Neural cell (in vitro differentiated cells): ENCODE measurements at regions not wholly inside any gene's neighbourhood (a gene's known extent, or its start where the extent isn't known, plus 50 kb on each side); places are given as distances from the start of the nearest gene placed in this dataset.
"Not testable (repeated sequence)": the region's sequence is repeated elsewhere in the genome, so short reads cannot be mapped to it uniquely, and the experiment has no call there.

Experiments
- H2AFZ ChIP-seq: fragments of 200-600, 300-800 bp; sonication (generic), shearing (Covaris generic); 2 replicates; pipeline ENCODE4 v1.6.0; 2014; ENCODE audit warnings: low read depth, mild to moderate bottlenecking, antibody characterized with exemption, low read length, moderate library complexity
- H3F3A ChIP-seq: fragments of 200-600 bp; shearing (Covaris generic); 2 replicates; pipeline ENCODE4 v1.6.1; 2016; ENCODE audit warnings: mild to moderate bottlenecking, moderate library complexity, mixed read lengths, antibody characterized with exemption, low read length; ENCODE audit not compliant: insufficient read depth, poor library complexity, severe bottlenecking
- H3K27ac ChIP-seq: fragments of 200-600, 300-800 bp; sonication (generic), shearing (Covaris generic); 2 replicates; pipeline ENCODE4 v1.5.1; 2014; ENCODE audit warnings: mild to moderate bottlenecking, low read length, moderate library complexity
- H3K27me3 ChIP-seq: fragments of 300-800, 200-600 bp; sonication (generic), shearing (Covaris generic); 2 replicates; pipeline ENCODE4 v1.6.0; 2014; ENCODE audit warnings: mild to moderate bottlenecking, low read depth, low read length, moderate library complexity; ENCODE audit not compliant: insufficient read depth
- H3K36me3 ChIP-seq: fragments of 300-800, 200-600 bp; sonication (generic), shearing (Covaris generic); 2 replicates; pipeline ENCODE4 v1.5.1; 2014; ENCODE audit warnings: mild to moderate bottlenecking, antibody characterized with exemption, low read length, moderate library complexity; ENCODE audit not compliant: insufficient read depth
- H3K4me2 ChIP-seq: fragments of 300-800, 200-600 bp; sonication (generic), shearing (Covaris generic); 2 replicates; pipeline ENCODE4 v1.6.0; 2014; ENCODE audit warnings: mild to moderate bottlenecking, low read length
- H3K4me3 ChIP-seq: fragments of 300-800, 200-600 bp; sonication (generic), shearing (Covaris generic); 2 replicates; pipeline ENCODE4 v1.5.1; 2014; ENCODE audit warnings: mild to moderate bottlenecking, low read length, moderate library complexity
- H3K79me2 ChIP-seq: fragments of 200-600 bp; shearing (Covaris generic); replicated peaks from 2 replicates; pipeline ENCODE4 v1.6.0; 2014; ENCODE audit warnings: mild to moderate bottlenecking, low read length, moderate library complexity; ENCODE audit not compliant: insufficient read depth
- H3K9ac ChIP-seq: fragments of 300-800, 200-600 bp; sonication (generic), shearing (Covaris generic); 2 replicates; pipeline ENCODE4 v1.6.1; 2016; ENCODE audit warnings: mild to moderate bottlenecking, low read length, mixed read lengths
- H3K9me2 ChIP-seq: fragments of 200-600 bp; shearing (Covaris generic); 2 replicates; pipeline ENCODE4 v1.6.1; 2016; ENCODE audit warnings: mild to moderate bottlenecking, low read length, mixed read lengths; ENCODE audit not compliant: insufficient read depth
- H3K9me3 ChIP-seq: fragments of 200-600, 300-800 bp; sonication (generic), shearing (Covaris generic); 2 replicates; pipeline ENCODE4 v1.6.1; 2016; ENCODE audit warnings: mild to moderate bottlenecking, mixed run types, low read length, moderate library complexity, mixed read lengths
- H4K20me1 ChIP-seq: fragments of 200-600 bp; shearing (Covaris generic); 2 replicates; pipeline ENCODE4 v1.6.1; 2016; ENCODE audit warnings: mild to moderate bottlenecking, mixed run types; ENCODE audit not compliant: insufficient read depth
- EP300 ChIP-seq: fragments of 450-650 bp; conservative IDR thresholded peaks from 2 replicates; pipeline ENCODE4 v1.6.1; 2014; ENCODE audit warnings: antibody characterized with exemption, mild to moderate bottlenecking, moderate library complexity; ENCODE audit not compliant: poor library complexity, severe bottlenecking
- EZH2 ChIP-seq: fragments of 200-600, 300-800 bp; shearing (Covaris generic), sonication (generic); IDR thresholded peaks from 2 replicates; pipeline ENCODE4 v1.6.1; 2014; ENCODE audit warnings: antibody characterized with exemption, low read length, borderline replicate concordance, mild to moderate bottlenecking; ENCODE audit not compliant: insufficient read depth, poor library complexity, severe bottlenecking
- MXI1 ChIP-seq: fragments of 450-650 bp; conservative IDR thresholded peaks from 2 replicates; pipeline ENCODE4 v1.6.1; 2014; ENCODE audit warnings: antibody characterized with exemption, mild to moderate bottlenecking; ENCODE audit not compliant: poor library complexity, severe bottlenecking
- POLR2AphosphoS5 ChIP-seq: IDR thresholded peaks from 2 replicates; pipeline ENCODE4 v1.6.1; 2012
- RAD21 ChIP-seq: fragments of 450-650 bp; conservative IDR thresholded peaks from 2 replicates; pipeline ENCODE4 v1.6.1; 2014; ENCODE audit warnings: antibody characterized with exemption, mild to moderate bottlenecking, moderate library complexity
- SMC3 ChIP-seq: fragments of 450-650 bp; conservative IDR thresholded peaks from 2 replicates; pipeline ENCODE4 v1.6.1; 2014; ENCODE audit warnings: antibody characterized with exemption, mild to moderate bottlenecking, moderate library complexity; ENCODE audit not compliant: poor library complexity
- TAF1 ChIP-seq: IDR thresholded peaks from 2 replicates; pipeline ENCODE4 v1.6.1; 2012; ENCODE audit warnings: low read depth
- TF ChIP-seq, protein P1 (sequence below): IDR thresholded peaks from 2 replicates; pipeline ENCODE4 v1.6.1; 2012; ENCODE audit warnings: borderline replicate concordance
- TF ChIP-seq, protein P2 (sequence below): fragments of 450-650 bp; IDR thresholded peaks from 2 replicates; pipeline ENCODE4 v1.5.1; 2014; ENCODE audit warnings: antibody characterized with exemption, mild to moderate bottlenecking, moderate library complexity; ENCODE audit not compliant: poor library complexity, severe bottlenecking

DNA sequence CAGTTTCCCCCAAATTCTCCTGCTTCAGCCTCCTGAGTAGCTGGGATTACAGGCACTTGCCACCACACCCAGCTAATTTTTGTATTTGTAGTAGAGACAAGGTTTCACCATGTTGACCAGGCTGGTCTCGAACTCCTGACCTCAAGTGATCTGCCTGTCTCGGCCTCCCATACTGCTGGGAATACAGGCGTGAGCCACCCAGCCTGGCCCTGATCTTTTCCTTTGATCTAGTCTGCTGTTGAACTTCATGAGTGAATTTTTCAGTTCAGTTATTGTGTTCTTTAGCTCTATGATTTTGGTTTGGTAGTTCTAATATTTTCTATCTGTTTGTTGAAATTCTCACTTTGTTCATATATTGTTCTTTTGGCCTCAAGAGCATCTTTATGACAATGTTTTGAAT, 83.4 kb upstream of the RAP2C start:
- not testable (repeated sequence) for H3K9me3 ChIP-seq, H3F3A ChIP-seq, H3K9me2 ChIP-seq, H3K4me2 ChIP-seq, H3K79me2 ChIP-seq, H3K36me3 ChIP-seq, H2AFZ ChIP-seq, H3K9ac ChIP-seq, H3K27me3 ChIP-seq, H3K27ac ChIP-seq, H4K20me1 ChIP-seq, H3K4me3 ChIP-seq

DNA sequence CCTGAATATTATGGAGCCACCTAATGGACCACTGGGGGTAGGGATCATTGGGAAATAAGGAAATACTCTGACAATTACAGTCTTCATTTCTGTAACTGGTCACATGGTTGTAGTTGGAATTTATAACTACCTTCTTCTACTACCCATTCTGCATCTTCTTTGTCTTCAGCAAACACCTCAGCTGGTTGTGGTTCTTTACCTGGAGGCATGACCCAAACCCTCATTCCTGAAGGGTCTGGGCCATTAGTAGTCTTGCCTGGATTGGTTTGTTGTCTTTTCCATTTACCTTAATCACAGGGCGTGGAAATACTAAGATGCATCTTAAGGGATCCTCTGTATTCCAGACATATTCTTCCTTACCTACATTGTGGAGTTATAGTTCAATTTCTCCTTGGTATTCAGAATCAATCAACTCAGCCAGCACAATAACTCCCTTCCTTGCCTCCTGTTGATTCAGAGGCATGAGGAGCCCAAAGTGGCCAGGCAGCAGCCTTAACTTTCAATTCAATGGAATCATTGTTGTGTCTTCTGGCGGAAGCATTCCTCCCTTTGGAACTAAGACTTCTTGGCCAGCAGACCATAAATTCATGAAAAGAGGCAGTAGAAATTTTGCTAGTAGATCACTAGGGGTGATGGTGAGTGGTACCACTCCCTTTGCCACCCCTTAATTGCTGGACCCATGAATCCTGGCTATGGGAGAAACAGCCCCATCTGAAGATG, 75.7 kb upstream of the RAP2C start:
- H3K27me3 ChIP-seq: no peaks in the 10 kb centered on the region
- no peaks in the 10 kb centered on the region for H3K9me3 ChIP-seq
- no peak overlapping the region for H3K4me2 ChIP-seq
- no peaks in the 10 kb centered on the region for H3K36me3 ChIP-seq
- no peak overlapping the region for H2AFZ ChIP-seq
- no peaks in the 10 kb centered on the region for H3K9me2 ChIP-seq
- no peak overlapping the region for H3K27ac ChIP-seq
- H3F3A ChIP-seq: no peaks in the 10 kb centered on the region
- no peaks in the 10 kb centered on the region for H4K20me1 ChIP-seq
- H3K9ac ChIP-seq: no peak overlapping the region
- H3K4me3 ChIP-seq: no peak overlapping the region
- TF ChIP-seq TAF1 (no peak), MXI1 (no peak), EZH2 (no peak), RAD21 (no peak), POLR2AphosphoS5 (no peak), SMC3 (no peak), EP300 (no peak)
- TF ChIP-seq, protein P1, sequence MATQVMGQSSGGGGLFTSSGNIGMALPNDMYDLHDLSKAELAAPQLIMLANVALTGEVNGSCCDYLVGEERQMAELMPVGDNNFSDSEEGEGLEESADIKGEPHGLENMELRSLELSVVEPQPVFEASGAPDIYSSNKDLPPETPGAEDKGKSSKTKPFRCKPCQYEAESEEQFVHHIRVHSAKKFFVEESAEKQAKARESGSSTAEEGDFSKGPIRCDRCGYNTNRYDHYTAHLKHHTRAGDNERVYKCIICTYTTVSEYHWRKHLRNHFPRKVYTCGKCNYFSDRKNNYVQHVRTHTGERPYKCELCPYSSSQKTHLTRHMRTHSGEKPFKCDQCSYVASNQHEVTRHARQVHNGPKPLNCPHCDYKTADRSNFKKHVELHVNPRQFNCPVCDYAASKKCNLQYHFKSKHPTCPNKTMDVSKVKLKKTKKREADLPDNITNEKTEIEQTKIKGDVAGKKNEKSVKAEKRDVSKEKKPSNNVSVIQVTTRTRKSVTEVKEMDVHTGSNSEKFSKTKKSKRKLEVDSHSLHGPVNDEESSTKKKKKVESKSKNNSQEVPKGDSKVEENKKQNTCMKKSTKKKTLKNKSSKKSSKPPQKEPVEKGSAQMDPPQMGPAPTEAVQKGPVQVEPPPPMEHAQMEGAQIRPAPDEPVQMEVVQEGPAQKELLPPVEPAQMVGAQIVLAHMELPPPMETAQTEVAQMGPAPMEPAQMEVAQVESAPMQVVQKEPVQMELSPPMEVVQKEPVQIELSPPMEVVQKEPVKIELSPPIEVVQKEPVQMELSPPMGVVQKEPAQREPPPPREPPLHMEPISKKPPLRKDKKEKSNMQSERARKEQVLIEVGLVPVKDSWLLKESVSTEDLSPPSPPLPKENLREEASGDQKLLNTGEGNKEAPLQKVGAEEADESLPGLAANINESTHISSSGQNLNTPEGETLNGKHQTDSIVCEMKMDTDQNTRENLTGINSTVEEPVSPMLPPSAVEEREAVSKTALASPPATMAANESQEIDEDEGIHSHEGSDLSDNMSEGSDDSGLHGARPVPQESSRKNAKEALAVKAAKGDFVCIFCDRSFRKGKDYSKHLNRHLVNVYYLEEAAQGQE: no peak
- TF ChIP-seq, protein P2, sequence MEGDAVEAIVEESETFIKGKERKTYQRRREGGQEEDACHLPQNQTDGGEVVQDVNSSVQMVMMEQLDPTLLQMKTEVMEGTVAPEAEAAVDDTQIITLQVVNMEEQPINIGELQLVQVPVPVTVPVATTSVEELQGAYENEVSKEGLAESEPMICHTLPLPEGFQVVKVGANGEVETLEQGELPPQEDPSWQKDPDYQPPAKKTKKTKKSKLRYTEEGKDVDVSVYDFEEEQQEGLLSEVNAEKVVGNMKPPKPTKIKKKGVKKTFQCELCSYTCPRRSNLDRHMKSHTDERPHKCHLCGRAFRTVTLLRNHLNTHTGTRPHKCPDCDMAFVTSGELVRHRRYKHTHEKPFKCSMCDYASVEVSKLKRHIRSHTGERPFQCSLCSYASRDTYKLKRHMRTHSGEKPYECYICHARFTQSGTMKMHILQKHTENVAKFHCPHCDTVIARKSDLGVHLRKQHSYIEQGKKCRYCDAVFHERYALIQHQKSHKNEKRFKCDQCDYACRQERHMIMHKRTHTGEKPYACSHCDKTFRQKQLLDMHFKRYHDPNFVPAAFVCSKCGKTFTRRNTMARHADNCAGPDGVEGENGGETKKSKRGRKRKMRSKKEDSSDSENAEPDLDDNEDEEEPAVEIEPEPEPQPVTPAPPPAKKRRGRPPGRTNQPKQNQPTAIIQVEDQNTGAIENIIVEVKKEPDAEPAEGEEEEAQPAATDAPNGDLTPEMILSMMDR: no peak
- no peaks in the 10 kb centered on the region for H3K79me2 ChIP-seq

DNA sequence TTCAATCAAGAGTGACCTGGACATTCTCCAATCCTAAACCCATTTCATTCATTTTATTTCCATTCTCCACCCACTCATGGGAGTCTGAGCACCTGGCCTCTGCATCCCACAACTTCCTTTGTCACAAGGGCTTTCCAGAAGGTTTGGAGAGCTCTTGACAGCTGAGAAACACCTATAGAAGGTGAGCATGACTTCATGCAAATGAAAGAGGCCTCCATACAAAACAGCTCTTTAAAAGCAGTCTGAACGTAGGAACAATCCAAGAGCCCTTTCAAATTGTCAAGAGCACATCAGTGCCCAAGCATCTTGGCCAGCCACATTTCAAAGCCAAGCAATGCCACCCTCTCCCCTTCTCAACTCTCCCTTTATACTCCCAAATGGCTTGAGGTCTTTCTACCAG, 74.9 kb upstream of the RAP2C start:
- Histone ChIP-seq H4K20me1 (no peaks in the 10 kb centered on the region), H3K79me2 (no peaks in the 10 kb centered on the region), H2AFZ (no peak overlapping the region), H3K9me2 (no peaks in the 10 kb centered on the region), H3K4me3 (no peak overlapping the region), H3K27ac (no peak overlapping the region), H3K27me3 (no peaks in the 10 kb centered on the region), H3K36me3 (no peaks in the 10 kb centered on the region), H3F3A (no peaks in the 10 kb centered on the region), H3K9ac (no peak overlapping the region), H3K4me2 (no peak overlapping the region), H3K9me3 (no peaks in the 10 kb centered on the region)
- TF ChIP-seq, protein P1: no peak
- TF ChIP-seq, protein P2: no peak
- no peak for TF ChIP-seq TAF1
- no peak for TF ChIP-seq MXI1
- TF ChIP-seq POLR2AphosphoS5: no peak
- TF ChIP-seq SMC3: no peak
- no peak for TF ChIP-seq EP300
- TF ChIP-seq RAD21: no peak
- TF ChIP-seq EZH2: no peak
